RWPE2 (cell line): ENCODE measurements at regions not wholly inside any gene's neighbourhood (a gene's known extent, or its start where the extent isn't known, plus 50 kb on each side); places are given as distances from the start of the nearest gene placed in this dataset.
A peak's percentile ranks its signal among the peaks of the same experiment; 100 is the strongest.

Source experiments
- ATAC-seq: fragments of 200-7000 bp; cut with Tn5 transposase; 3 replicates; pipeline ENCODE4 v1.9.1; 2021; ENCODE audit warnings: low read depth
- DNase-seq: peaks from one replicate; pipeline ENCODE4 v3.0.0-alpha.2; 2020; ENCODE audit warnings: low spot score
- H3K27ac ChIP-seq: fragments of 450-650 bp; 2 replicates; pipeline ENCODE4 v1.5.1; 2017; ENCODE audit warnings: mild to moderate bottlenecking; ENCODE audit not compliant: poor library complexity, severe bottlenecking
- H3K27me3 ChIP-seq: fragments of 250-450 bp; sonication (Bioruptor Pico); 2 replicates; pipeline ENCODE4 v1.5.1; 2021; ENCODE audit warnings: mild to moderate bottlenecking, moderate library complexity; ENCODE audit not compliant: insufficient read depth, poor library complexity, severe bottlenecking
- H3K36me3 ChIP-seq: fragments of 250-450 bp; sonication (Bioruptor Pico); 2 replicates; pipeline ENCODE4 v1.5.1; 2020; ENCODE audit warnings: low read depth, mild to moderate bottlenecking, moderate library complexity
- H3K4me1 ChIP-seq: fragments of 250-450 bp; sonication (Bioruptor Pico); 2 replicates; pipeline ENCODE4 v1.5.1; 2021; ENCODE audit warnings: mild to moderate bottlenecking, moderate library complexity; ENCODE audit not compliant: insufficient read depth, poor library complexity, severe bottlenecking
- H3K4me3 ChIP-seq: fragments of 250-450 bp; sonication (Bioruptor Pico); 2 replicates; pipeline ENCODE4 v1.5.1; 2021; ENCODE audit warnings: mild to moderate bottlenecking, moderate library complexity; ENCODE audit not compliant: severe bottlenecking
- H3K9me3 ChIP-seq: fragments of 250-450 bp; sonication (Bioruptor Pico); 2 replicates; pipeline ENCODE4 v1.5.1; 2021; ENCODE audit warnings: mild to moderate bottlenecking, moderate library complexity; ENCODE audit not compliant: severe bottlenecking
- CTCF ChIP-seq: fragments of 450-650 bp; IDR thresholded peaks from one replicate; pipeline ENCODE4 v1.5.1; 2017; ENCODE audit warnings: mild to moderate bottlenecking, moderate library complexity; ENCODE audit not compliant: poor library complexity, severe bottlenecking

- DNase-seq: no peak
These were observed 968.9 kb upstream of the EYS start for GRCh38 chr6:66675906-66676305.

GRCh38 chr6:66664112-66664511, 957.1 kb upstream of the EYS start:
- DNase-seq: no peak
- ATAC-seq: no peak
- TF ChIP-seq CTCF: no peak
- Histone ChIP-seq H3K9me3 (no peaks in the 10 kb centered on the region), H3K27ac (no peak overlapping the region), H3K36me3 (no peaks in the 10 kb centered on the region), H3K4me3 (no peak overlapping the region), H3K27me3 (no peaks in the 10 kb centered on the region), H3K4me1 (no peaks in the 10 kb centered on the region)

More at GRCh38 chr6:66675906-66676305, 968.9 kb upstream of the EYS start:
- Histone ChIP-seq H3K36me3 (no peaks in the 10 kb centered on the region), H3K4me1 (no peaks in the 10 kb centered on the region), H3K4me3 (no peak overlapping the region), H3K27me3 (peaks cover 3% of the 10 kb centered on the region), H3K27ac (no peak overlapping the region), H3K9me3 (no peaks in the 10 kb centered on the region)
- ATAC-seq: no peak
- TF ChIP-seq CTCF: no peak

- Histone ChIP-seq H3K27me3 (no peaks in the 10 kb centered on the region), H3K9me3 (no peaks in the 10 kb centered on the region), H3K4me3 (no peak overlapping the region), H3K27ac (no peak overlapping the region), H3K36me3 (no peaks in the 10 kb centered on the region), H3K4me1 (no peaks in the 10 kb centered on the region)
- ATAC-seq (no peak), DNase-seq (no peak)
- TF ChIP-seq CTCF: no peak
These were observed 955.9 kb upstream of the EYS start for GRCh38 chr6:66662721-66663507.

- no peak overlapping the region for H3K27ac ChIP-seq
- no peak for ATAC-seq
- peak; percentile 79 for TF ChIP-seq CTCF
- DNase-seq: no peak
- no peaks in the 10 kb centered on the region for H3K4me1 ChIP-seq
- H3K9me3 ChIP-seq: no peaks in the 10 kb centered on the region
- H3K36me3 ChIP-seq: no peaks in the 10 kb centered on the region
- no peaks in the 10 kb centered on the region for H3K27me3 ChIP-seq
- no peak overlapping the region for H3K4me3 ChIP-seq
These were observed 955.2 kb upstream of the EYS start for GRCh38 chr6:66662196-66662595.

- no peaks in the 10 kb centered on the region for H3K36me3 ChIP-seq
- no peak for TF ChIP-seq CTCF
These were observed 948.4 kb upstream of the EYS start for GRCh38 chr6:66655420-66655819.

More at GRCh38 chr6:66655420-66655819, 948.4 kb upstream of the EYS start:
- Histone ChIP-seq H3K27ac (no peak overlapping the region), H3K4me1 (no peaks in the 10 kb centered on the region), H3K9me3 (no peaks in the 10 kb centered on the region), H3K27me3 (no peaks in the 10 kb centered on the region), H3K4me3 (no peak overlapping the region)
- ATAC-seq: no peak
- no peak for DNase-seq
